ENCODE measurements at regions not wholly inside any gene's neighbourhood (a gene's known extent, or its start where the extent isn't known, plus 50 kb on each side); places are given as distances from the start of the nearest gene placed in this dataset.

DNA sequence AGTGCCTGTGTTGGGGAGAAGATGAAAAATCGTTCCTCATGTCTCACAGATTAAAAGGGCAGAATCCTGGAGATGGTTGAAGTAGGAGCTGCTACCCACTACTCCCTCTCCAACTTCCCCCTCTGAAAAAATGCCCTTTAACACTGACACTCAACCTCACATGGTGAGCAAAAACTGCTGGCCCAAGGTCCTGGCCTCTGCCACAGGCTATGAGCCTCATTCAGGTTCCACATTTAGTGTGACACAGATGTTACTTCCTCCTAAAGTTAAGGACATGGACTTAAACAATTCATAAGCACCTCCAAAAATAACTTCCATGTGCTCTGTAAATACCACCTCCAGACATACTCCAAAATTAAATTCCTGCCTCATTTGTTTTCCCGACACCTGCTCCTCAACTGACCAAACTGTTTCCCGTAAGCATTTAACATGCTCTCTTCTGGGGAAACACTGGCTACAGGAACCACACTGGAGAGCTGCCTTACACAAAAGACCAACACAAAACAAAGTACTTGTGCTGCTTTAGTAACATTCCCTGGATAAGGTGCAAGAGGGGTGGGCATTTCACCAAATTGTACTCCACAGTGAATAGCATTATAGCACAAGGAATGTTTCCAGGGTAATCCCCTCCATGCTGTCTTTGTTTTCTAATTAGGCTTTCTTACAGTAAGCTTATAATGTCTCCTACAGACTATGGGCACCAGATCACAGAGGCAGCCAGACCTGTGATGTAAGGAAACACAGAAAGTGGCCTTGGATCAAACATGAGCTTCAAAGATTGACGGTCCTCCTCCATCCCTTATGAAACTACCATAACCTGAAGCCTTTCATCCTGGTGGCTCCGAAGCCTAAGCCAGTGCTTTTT, 57.0 kb downstream of the PHLDA1 start:
- no peak for TF ChIP-seq GATA2 (IDR thresholded peaks at IDR 0.05; ENCODE audit: low read depth, low read length)
- no peak for TF ChIP-seq GATA3 (IDR thresholded peaks at IDR 0.05; ENCODE audit: low read depth, low read length)

DNA sequence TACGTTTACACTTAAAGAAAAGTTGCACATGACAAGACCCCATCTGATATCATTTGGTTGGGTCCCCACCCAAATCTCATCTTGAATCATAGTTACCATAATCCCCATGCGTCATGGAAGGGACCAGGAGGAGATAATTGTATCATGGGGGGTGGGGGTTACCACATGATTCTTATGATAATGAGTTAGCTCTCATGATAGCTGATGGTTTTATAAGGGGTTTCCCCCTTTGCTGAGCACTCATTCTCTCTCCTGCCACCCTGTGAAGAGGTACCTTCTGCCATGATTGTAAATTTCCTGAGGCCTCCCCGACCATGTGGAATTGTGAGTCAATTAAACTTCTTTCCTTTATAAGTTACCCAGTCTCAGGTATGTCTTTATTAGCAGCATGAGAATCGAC, 60.3 kb downstream of the PHLDA1 start:
- no peak for TF ChIP-seq GATA2 (IDR thresholded peaks at IDR 0.05; ENCODE audit: low read depth, low read length)
- no peak for TF ChIP-seq GATA3 (IDR thresholded peaks at IDR 0.05; ENCODE audit: low read depth, low read length)

DNA sequence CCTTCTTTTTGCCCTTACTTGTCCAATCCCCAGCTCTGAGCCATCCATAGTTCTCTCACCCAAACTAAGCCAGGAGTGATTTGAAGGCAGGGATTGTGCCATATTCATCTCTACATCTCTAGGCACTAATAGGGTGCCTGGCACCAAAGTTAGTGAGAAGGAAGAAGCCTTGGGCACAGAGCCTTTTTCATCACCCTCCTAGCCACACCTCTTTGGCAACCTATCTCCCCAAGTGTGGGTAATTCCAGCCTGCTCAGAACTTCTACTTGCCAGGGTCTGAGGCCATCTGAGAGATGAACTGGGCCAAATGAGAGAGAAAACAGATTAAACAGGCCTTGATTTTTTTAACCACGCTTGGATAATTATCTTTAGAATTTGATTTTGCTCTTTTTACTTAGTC, 61.3 kb downstream of the PHLDA1 start:
- TF ChIP-seq GATA2 (IDR thresholded peaks at IDR 0.05; ENCODE audit: low read depth, low read length) (no peak), GATA3 (IDR thresholded peaks at IDR 0.05; ENCODE audit: low read depth, low read length) (no peak)

DNA sequence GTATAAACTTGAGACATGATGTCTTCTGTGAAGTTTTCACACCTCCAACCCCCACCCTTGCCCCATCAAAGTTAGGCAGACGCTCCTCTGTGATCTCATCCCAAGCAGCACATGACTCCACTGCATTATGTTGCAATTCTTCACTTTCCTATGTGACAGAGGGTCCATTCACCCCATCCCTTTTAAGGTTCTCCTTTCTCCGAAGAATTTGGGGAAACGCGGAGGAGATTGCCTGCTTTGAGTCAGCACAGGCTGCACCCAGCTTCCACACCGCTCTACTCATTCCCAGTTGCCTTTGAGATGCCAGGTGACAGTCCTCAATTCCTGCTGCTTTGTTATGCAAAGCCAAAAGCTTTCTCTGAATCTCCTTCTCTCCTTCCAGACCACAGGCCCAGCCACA, 61.8 kb downstream of the PHLDA1 start:
- TF ChIP-seq GATA2 (IDR thresholded peaks at IDR 0.05; ENCODE audit: low read depth, low read length), result no peak
- TF ChIP-seq GATA3 (IDR thresholded peaks at IDR 0.05; ENCODE audit: low read depth, low read length), result no peak

DNA sequence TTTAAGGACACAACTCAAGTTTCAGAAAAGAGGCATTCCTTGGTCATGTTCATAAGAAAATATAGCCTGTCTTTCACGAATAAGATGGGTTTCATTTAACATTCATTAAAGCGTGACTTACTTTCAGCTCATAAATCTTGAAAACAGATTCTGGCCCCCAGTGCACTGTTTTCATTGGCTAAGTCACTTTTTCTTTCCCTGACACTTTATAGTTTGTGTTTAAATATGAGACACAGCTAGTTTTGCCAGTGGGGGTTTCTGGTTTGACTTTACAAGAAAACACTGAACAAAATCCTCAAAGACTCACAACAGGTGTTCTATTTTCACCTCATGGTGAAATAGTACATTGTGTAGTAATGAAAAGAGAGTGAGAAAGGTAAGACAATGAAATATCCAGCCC, 65.9 kb downstream of the PHLDA1 start:
- no peak for TF ChIP-seq GATA2 (IDR thresholded peaks at IDR 0.05; ENCODE audit: low read depth, low read length)

DNA sequence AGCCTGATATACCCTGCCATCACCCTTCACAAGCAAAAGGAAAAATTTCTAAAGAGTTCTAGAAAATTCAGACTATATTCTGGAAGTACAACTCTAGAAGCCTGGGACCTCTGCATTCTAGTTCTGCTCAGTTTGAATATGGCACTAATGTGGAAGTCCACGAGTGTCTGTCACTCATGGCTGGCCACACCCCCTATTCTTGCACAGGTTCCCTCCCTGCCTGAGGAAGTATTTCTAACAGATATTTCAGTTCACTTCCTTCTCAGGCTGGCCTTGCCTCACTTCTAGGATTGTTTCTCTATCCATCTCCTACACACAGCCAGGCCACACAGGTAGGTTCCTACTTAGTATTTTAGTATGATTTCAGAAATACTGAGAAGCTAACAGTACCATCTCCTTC, 67.4 kb downstream of the PHLDA1 start:
- no peak for TF ChIP-seq GATA3 (IDR thresholded peaks at IDR 0.05; ENCODE audit: low read depth, low read length)
- TF ChIP-seq GATA2 (IDR thresholded peaks at IDR 0.05; ENCODE audit: low read depth, low read length), result no peak

DNA sequence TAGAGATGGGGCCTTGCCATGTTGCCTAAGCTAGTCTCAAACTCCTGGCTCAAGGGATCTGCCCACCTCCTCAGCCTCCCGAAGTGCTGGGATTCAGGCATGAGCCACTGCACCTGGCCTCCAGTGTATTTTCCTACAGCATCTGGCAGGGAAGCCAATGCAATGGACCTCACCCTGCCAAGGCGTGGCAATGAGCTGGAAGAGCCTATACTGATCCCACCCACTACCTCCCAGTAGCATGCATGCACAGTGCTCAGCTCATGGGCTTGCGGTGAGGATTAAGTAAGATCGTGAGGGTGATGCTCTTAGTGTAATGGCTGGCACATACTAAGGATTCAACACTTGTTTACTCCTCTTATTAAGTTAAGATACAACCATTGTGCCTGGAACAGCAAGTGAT, 69.7 kb downstream of the PHLDA1 start:
- TF ChIP-seq GATA2 (IDR thresholded peaks at IDR 0.05; ENCODE audit: low read depth, low read length), result no peak
- no peak for TF ChIP-seq GATA3 (IDR thresholded peaks at IDR 0.05; ENCODE audit: low read depth, low read length)

DNA sequence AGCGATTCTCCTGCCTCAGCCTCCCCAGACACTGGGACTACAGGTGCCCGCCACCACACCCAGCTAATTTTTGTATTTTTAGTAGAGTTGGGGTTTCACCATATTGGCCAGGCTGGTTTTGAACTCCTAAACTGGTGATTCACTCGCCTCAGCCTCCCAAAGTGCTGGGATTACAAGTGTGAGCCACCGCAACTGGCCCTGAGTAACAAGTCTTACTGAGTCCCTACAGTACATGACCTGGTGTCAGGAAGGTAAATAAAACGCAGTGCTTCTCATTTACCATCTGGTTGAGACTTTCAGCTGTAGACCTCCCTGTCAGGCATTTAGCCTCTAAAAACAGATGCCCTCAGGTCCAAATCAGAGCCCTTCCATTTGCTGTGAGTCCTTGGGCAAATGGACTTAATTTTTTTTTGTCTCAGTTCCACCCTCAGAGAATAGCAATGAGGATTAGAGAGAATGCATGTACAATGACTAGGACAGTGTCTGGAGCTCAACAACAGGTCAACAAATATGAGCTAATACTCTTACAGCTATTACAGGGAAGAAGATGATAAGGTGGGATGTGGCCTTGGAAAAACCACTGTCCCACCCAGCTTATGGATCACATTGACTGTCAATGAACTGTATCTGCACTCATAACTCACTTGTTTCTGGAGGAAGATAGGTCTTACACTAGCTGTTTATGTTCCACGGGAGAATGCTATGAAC, 70.5 kb downstream of the PHLDA1 start:
- no peak for TF ChIP-seq GATA2 (IDR thresholded peaks at IDR 0.05; ENCODE audit: low read depth, low read length)
- no peak for TF ChIP-seq GATA3 (IDR thresholded peaks at IDR 0.05; ENCODE audit: low read depth, low read length)

DNA sequence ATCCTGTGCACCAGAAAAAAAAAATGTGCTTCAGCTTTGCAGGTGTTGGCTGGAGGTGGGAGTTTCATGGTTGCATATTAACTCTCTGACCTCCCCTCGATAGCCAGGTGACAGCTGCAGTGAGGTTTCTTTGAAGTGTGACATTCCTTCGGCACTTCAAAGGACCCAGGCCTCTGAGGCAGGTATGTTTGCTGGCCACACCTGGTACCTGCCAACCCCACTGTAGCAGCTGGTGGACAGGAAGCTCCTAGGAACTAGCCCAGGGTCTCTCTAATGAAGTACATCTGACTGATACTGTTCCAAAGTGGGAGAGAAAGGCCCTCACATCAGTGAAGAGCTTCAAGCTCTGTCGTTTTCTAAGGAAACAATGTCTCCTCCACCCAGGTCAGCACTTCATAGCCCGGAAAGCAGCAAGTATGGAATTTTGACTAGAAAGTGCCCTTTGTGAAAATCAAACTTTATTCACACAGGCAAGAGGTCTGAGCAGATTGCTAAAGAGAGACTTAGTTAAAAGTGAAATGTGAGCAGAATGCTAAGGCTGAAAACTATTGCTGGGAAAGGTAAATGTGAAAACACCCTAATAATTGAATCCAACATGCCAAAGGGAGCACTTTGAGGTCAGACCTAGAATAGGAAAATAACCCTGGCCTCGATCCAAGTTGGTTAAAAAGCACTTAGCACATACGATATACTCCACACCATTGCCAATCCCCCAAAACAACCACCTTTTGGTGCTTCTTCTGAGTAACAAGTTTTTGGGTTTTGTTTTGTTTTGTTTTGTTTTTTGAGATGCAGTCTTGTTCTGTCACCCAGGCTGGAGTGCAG, 71.3 kb downstream of the PHLDA1 start:
- no peak for TF ChIP-seq GATA2 (IDR thresholded peaks at IDR 0.05; ENCODE audit: low read depth, low read length)
- TF ChIP-seq GATA3 (IDR thresholded peaks at IDR 0.05; ENCODE audit: low read depth, low read length), result no peak

DNA sequence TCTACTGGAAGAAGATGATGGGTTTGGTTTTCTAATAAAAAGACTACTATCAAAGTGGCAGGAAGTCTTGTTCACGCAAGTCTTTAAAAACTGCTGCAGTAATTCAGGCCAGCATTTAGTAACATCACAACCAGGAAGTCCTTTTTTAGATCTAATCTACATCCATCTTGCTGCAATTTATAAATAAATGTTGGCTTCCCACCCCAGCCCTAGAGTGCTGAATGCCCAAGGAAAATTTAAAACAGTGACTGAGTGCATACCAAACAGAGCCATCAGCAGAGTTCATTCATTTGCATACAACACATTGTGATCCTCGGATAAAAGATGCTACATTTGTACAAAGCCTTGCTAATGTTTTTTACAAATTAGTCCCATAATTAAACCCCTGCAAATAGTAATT, 72.1 kb downstream of the PHLDA1 start:
- no peak for TF ChIP-seq GATA2 (IDR thresholded peaks at IDR 0.05; ENCODE audit: low read depth, low read length)
- no peak for TF ChIP-seq GATA3 (IDR thresholded peaks at IDR 0.05; ENCODE audit: low read depth, low read length)

DNA sequence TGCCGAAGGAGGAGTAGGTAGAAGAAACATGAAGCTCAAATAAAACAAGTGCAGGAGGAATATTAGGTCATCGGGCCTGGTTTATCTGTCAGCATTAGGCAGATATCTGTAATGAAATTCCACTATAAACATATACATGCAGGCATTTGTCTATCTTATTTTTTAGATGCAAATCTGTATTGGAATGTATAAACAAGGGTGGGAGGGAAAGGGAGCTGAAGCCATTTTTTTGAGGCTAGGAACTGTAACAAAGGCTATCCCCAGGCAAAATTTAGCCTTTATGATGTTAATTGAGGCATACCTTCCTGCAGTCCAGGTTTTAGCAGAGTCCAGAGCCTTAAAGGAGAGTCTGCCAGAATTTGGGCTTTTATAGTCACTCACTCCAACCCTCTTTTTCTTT, 72.5 kb downstream of the PHLDA1 start:
- TF ChIP-seq GATA2 (IDR thresholded peaks at IDR 0.05; ENCODE audit: low read depth, low read length) (no peak), GATA3 (IDR thresholded peaks at IDR 0.05; ENCODE audit: low read depth, low read length) (no peak)

DNA sequence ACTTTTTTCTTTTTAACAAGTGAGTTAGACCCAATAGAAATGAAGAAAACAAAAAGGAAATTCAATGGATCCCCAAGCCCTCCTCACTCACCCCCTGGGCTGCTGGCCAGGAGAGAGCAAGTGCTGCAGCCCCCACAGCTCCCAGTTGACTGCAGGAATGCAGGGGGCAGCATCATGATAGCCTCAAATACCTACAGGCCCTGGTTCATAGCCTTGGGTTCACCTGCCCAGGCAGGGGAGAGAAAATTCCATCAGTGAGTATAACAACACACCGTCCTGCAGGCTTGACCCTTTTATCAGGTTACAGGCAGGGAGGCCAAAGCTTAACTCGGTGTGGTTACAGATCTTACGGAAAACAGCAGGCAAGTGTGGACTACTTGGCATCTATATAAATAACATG, 76.3 kb downstream of the PHLDA1 start:
- TF ChIP-seq GATA3 (IDR thresholded peaks at IDR 0.05; ENCODE audit: low read depth, low read length), result no peak
- TF ChIP-seq GATA2 (IDR thresholded peaks at IDR 0.05; ENCODE audit: low read depth, low read length), result no peak

DNA sequence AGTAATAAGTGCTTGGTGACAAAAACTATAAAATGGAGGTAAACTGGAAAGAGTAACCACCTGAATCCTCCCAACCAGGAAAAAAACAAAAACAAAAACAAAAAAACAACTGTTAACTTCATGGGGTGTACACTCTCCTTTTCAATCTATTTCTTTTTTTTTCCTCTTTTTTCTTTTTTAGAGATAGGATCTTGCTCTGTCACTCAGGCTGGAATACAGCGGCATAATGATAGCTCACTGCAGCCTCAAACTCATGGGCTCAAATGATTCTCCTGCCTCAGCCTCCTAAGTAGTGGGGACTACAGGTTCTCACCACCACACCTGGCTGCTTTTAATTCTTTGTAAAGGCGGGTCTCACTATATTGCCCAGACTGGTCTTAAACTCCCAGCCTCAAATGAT, 76.8 kb downstream of the PHLDA1 start:
- TF ChIP-seq GATA3 (IDR thresholded peaks at IDR 0.05; ENCODE audit: low read depth, low read length) (no peak), GATA2 (IDR thresholded peaks at IDR 0.05; ENCODE audit: low read depth, low read length) (no peak)

DNA sequence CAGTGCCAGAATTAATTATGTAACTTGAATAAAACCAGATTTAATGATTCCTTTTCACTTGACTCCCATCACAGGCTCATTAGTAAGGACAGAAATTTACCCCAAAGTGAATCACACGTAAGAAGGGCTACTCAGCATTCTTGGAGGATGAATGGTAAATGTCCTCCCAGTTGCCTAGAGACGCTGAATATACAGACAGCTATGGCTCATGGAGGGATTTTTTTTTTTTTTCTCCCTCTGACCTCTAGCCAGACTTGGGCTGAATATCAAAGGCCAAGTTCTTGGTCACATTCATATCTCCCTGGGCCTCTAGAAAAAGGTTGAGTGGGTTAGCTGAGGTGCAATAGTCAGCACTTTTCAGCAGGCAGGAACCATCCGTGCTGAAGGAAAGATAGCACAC, 77.5 kb downstream of the PHLDA1 start:
- TF ChIP-seq GATA2 (IDR thresholded peaks at IDR 0.05; ENCODE audit: low read depth, low read length) (no peak), GATA3 (IDR thresholded peaks at IDR 0.05; ENCODE audit: low read depth, low read length) (no peak)

All from SH-SY5Y (cell line).